HG03095 (cell line): ENCODE measurements at regions not wholly inside any gene's neighbourhood (a gene's known extent, or its start where the extent isn't known, plus 50 kb on each side); places are given as distances from the start of the nearest gene placed in this dataset.
"Not testable (repeated sequence)": the region's sequence is repeated elsewhere in the genome, so short reads cannot be mapped to it uniquely, and the experiment has no call there.

Experiments
- ATAC-seq: cut with Tn5 transposase; IDR thresholded peaks from one replicate; pipeline ENCODE4 v1.9.1; 2021; ENCODE audit warnings: moderate library complexity; ENCODE audit not compliant: unreplicated experiment

DNA sequence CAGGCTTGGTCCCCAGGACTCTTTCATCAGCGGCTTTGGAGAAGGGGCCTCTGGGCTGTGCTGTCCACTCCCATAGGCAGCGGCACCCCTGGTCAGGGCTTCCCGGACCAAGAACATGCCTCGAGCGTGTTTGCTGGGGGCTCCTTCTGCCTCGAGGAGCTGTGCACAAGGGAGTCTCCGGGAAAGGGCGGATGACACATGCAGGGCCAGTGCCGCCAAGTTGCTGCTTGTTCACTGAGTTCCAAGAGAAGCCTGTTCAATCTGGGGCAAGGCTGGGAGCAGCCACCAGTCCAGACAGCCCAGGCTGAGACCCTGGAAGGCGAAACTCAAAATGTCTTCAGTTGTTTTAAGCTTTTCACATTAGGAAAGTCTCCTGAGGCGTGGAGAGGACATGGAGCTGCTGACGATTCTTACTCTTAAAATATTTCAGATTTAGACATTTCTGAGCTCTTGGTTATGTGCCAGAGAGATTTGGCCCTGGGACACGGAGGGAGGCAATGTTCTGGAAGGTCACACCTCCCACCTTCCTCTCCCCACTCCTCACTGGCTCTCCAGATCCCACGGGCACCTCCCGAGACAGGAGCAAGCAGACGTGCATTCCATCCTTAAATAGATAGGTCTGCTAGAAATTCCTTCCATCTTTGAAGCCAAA is 84.5 kb upstream of the ZNF469 start:
- no peak for ATAC-seq

DNA sequence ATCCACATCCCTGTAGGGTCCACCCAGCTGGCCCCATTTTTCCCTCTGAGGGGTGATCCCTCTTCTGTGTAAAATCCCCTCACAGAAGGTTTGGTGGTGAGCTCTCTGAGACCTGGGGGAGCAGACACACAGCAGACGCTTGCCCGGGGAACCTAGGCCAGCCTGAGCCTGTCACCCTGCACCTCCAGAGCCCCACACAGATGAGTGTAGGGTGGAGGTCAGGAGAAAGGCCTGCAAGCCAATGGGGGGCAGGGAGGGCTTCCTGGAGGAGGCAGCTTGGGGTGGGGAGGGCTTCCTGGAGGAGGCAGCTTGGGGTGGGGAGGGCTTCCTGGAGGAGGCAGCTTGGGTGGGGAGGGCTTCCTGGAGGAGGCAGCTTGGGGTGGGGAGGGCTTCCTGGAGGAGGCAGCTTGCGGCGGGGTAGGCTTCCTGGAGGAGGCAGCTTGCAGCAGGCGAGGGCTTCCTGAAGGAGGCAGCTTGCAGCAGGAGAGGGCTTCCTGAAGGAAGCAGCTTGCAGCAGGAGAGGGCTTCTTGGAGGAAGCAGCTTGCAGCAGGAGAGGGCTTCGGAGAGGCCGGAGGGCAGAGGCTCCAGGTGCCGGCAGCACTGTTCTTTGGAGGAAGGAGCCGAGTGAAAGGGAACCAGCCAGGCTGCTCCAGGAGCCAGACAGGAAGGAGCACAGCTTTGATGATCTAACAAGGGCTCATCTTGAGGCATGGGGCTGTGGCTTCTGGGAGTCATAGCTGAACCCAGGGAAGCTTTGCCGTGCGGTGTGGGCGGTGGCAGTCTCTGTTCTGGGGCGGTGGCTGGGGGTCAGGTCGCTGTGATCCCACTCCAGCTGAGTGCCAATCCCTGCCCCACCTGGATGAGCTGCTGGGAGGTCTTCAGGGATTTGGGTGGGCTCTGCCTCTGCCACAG is 83.7 kb upstream of the ZNF469 start:
- ATAC-seq = no peak

DNA sequence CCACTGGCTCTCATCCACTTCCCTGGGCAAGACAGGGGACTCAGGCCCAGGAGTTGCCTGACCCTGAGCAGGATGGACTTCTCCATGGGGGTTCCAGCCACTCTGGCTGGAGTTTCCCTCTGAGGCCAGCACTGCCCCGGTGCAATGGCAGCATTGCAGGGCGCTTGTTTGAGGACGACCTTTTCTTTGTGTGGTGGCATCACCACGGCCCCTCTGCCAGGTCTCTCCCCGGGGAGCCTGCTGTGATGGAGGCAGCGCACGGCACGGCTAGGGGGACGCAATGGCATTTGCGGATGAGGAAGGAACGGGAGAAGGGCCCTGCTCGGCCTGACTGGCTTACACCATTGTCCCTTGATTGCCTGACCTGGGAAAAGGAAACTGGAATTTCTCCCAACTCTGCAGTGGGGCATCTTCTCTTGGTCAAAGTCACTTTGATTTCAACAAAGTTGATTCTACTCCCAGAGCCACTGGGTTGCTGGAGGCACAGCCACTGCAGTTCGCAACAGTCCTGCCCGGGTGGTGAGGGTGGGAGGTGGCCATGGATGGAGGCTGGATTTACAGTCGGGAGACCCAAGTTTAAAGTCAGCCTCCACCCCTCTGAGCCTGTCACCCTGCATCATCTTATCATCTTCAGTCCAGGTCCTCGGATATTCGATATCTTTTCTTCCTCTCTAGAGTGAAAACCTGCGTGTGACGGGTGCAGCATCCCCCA is 82.9 kb upstream of the ZNF469 start:
- no peak for ATAC-seq

DNA sequence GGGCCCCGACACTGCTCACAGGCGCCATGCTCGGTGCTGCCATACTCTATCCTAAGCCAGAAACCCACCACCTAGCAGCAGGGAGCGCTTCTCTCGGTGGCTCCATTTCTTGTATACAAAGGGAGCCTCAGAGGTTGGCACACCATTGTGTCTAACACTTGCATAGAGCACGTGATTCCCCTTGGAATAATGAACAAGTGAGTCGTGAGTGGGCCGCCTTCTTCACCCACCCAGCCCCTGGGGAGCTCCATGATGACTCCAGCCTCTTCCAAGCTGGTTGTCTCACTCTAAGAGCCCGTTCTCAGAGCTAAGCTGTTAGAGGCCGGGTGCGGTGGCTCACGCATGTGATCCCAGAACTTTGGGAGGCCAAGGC is 82.3 kb upstream of the ZNF469 start:
- ATAC-seq = no peak

DNA sequence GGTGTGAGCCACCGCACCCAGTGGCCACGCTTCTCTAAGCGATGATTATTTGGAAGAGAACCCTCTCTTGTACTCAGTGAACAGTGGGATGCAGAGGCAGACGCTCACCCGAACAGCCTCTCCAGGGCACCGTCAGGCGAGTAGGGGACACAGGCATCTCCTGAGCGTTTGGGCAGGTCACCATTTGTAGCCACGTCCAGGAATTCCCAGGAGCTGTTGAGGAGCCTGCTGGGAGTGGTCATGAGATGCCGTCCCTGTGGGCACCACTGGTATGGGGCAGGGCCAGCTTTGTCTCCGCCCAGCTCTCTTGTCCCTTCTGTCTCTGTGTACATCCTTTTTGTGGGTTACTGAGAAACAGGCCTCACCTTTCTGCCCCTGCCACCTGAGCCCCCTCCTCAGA is 81.3 kb upstream of the ZNF469 start:
- ATAC-seq = no peak

DNA sequence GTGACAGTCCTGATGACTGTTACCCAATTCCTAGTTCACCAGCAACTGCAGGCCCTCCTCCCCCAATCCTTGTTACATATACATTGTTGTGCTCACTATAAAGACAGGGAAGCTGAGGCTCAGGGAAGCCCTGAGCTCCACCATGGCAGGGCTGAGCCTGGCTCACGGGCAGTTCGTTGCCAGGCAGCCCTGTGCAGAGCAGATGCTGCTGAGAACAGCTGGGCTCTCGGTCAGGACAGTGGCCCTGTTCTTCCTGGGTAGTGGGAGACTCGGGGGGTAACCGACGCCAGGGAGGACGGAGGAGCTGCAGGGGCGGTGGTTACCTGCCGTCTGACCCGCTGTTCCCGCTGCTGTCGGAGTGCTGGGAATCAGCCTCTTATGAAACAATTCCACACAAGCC is 80.9 kb upstream of the ZNF469 start:
- no peak for ATAC-seq

DNA sequence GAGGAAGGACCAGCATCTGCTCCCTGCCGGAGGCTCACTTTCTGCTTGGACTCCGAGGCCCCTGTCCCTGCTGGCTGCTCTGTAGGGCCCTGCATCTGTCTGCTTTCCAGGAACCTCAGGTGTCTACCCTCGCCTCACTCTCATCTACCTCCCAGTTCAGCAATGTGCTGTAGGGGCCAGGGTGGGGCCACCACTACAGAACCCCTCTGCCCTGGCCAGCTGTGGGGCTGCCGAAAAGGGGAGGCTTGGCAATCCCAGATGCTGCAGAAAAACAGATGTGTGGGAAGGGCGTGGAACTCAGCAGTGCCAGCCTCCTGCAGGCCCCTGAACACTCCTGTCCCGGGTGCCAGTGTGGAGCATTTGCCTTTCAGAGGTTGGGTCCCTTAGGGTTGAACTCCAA is 80.1 kb upstream of the ZNF469 start:
- no peak for ATAC-seq

DNA sequence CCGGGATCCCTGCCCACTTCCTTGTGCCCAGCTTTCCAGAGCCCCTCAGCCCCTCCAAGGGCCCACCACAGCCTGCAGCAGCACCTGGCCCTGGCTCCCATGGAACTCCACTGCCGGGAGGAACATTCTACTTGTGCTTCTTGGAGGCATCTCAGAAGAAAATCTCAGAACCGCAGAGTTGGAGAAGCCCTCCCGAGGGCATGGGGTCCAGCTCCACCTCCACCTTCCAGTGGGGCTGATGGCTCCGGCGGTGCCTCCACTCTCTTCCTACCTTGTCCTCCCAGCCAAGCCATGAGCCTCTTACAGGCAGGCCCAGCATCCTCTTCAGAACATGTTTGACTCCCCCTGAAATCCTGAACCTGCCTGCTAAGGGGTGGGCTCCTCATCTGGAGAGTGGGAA is 79.4 kb upstream of the ZNF469 start:
- no peak for ATAC-seq

DNA sequence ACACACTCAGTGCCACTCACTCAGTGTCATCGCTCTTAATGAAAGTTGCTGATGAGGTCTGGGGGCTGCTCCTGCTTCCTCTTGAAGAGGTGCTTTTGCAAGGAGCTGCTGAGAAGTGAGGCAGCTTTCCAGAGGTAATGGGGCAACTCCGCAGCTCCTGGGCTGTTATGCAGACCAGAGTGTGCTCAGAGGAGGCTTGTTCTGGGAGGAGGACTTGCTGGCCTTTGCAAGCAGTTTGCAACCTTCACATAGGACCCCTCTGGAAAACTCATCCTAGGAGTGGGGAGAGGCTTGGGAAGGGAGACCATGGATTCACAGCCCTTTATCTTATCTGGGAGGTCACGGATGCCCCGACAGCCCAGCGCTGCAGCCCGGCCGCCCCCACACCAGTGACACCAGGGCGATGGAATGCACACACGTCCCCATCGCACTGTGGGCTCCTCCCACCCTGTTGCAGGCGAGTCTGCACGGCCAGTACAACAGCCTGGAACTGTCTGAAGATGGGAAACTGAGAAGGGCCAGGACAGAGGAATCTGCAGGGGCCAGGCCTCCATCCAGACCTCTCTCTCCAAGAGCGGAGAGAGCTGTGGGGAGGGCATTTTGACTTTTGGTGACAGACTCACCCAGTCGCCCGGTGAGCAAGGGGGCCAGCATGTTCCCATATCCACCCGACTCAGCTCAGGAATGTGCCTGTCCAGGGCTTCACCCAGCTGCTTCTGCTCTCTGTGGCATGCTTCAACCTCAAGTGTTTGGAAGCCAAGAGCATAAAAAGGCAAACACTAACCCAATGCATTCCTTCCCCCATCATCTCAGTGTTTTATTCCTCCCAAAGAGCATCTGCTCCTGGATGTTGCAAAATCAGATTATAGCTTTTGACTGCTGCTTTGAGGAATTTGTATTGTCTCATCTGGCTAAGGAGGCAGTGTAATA is 78.6 kb upstream of the ZNF469 start:
- ATAC-seq = no peak

DNA sequence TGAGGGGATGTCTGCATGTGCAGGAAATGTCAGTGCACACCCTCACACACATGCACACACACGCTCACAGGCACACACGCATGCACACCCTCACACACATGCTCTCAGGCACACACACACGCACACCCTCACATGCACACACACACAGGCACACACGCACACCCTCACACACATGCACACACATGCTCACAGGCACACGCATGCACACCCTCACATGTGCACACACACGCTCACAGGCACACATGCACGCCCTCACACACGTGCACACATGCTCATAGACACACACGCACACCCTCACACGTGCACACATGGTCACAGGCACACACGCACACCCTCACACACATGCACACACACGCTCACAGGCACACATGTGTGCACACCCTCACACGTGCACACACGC is 77.6 kb upstream of the ZNF469 start:
- ATAC-seq = no peak

DNA sequence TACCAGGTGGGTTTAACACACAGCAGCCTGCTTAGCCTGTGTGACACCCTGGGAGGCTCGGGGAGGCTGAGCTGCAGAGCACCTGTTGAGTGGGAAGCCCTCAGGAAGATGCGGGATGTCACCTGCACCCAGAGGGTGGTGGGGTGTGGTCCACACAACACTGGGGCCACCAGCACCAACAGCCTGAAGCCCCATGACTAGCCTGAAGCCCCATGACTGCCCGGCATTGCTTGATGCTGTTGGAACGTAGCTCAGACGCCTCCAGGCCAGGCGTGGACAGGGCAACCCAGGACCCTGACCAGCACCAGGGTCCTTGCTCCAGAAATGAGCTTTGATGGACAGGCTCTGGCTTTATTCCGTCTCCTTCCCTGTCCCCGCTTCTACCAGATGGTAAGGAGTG is 76.3 kb upstream of the ZNF469 start:
- no peak for ATAC-seq

DNA sequence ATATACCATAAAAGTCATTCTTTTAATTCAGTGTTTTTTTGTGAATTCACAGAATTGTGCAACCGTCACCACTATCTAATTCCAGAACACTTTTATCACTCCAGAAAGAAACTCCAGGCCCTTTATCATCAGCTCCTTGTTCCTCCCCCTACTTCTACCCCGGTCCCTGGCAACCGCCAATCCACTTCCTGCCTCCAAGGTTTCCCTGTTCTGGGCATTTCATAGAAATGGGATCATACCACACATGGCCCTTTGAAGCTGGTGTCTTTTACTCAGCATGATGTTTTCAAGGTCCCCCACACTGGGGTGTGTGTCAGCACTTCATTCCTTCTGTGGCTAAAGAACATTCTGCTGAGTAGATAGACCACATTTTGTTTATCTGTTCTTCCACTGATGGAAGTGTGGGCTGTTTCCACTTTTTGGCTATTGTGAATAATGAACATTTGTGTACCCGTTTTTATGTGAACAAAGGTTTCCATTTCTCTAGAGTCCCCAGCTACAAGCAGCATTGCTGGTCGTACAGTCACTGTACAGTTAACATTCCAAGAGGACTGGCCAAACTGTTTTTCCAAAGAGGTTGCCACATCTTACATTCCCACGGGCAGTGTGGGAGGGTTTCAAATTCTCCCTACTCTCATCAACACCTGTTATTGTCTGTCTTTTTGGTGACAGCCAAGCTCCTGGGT is 75.8 kb upstream of the ZNF469 start:
- no peak for ATAC-seq

DNA sequence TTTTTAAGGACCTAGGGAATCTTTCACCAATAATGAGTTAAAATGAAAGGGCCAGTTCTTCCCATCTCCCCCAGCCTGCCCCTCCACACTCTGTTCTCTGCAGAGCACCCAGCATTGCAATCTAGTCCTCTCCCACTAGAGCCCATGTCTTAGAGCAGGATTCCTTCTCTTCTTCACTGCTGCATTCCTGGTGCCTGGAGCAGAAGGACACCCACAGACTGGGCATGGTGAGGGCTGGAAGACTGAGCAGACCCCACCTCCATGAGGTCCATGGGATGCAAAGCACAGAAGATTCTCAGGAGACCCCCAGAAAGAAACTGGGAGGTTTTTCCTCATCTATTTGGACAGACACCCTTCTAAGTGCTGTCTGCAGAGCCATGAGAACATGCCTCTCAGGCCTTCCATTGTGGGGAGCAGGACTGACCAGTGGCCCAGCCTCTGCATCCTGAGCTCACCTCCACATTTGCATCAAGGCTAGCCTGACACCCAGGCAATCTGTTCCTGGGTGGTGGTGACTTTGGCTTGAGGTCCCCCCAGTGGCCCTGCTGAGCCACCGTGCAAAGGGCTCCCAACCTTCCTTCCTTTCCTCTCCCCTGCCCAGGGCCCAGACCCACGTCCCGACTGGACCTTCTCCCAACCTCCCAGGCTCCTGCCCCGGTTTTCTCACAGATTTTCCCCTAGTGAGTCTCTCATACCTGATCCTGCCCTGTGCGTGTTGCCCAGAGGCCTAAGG is 74.2 kb upstream of the ZNF469 start:
- no peak for ATAC-seq

DNA sequence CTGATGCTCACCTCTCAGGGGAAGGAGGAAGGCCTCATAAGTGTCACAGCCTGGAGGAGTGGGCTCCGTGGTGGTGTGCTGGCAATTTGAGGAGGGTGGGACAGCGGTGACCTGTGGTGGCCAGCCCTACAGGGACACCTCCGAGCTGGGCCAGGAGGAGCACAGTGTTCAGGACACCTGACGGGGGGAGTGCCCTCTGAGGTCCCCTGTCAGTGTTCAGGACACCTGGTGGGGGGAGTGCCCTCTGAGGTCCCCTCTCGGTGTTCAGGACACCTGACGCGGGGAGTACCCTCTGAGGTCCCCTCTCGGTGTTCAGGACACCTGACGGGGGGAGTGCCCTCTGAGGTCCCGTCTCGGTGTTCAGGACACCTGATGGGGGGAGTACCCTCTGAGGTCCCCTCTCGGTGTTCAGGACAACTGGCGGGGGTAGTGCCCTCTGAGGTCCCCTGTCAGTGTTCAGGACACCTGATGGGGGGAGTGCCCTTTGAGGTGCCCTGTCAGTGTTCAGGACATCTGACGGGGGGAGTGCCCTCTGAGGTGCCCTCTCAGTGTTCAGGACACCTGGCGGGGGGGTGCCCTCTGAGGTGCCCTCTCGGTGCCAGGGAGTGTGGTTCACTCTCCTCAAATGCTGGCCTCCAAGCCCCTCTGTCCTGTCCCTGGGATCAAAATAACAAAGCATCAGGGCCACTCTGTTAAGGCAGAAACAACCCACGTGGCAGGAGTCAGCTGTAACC is 73.4 kb upstream of the ZNF469 start:
- no peak for ATAC-seq

DNA sequence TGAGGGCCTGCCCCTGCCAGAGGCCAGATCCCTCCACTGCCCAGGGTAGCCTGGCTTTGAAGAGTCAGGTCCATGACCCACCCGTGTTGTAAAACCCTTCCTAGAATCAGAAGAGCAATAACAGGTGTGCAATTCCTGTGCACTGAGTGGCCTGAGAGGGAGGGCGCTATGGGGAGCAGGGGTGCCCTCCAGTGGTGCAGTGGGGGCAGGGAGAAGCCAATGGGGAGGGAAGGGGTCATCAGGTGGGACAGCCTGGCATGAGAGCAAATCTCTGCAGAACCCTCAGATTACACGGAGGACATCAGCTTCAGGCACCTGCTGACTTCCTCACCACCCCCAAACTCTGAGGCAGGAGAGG is 72.9 kb upstream of the ZNF469 start:
- ATAC-seq = no peak

DNA sequence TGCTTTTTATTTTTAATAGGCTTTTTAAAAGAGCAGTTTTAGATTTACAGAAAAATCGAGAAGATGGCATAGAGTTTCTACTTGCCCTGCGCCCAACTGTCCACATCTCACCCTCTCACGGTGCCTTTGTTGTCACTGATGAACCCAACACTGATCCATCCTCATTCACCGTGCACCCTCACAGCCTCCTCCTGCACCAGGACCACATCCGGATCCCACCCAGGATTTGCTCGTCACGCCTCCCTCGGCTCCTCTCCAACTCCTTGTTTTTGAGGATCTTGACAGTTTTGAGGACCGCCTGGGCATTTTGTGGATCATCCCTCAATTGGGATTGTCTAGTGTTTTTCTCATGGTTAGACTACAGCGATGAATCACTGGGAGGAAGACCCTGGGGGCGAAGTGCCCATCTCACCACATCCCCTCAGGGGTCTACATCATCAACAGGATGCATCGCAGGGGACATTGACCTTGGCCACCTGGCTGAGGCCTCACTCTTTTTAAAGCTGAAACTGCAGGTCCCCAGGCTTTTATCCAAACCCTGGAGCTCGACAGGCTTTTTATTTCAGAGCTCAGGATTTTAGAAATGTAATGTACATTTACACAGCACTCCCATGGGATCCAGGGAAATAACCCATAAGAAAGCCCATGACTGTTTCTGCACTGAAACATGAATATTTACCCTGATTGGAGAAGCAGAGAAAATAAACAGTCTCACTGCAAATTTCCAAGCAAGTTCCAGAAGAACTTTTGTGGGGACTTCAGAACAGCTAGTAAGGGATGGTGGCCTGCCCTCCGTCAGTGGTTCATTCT is 71.8 kb upstream of the ZNF469 start:
- ATAC-seq = no peak

DNA sequence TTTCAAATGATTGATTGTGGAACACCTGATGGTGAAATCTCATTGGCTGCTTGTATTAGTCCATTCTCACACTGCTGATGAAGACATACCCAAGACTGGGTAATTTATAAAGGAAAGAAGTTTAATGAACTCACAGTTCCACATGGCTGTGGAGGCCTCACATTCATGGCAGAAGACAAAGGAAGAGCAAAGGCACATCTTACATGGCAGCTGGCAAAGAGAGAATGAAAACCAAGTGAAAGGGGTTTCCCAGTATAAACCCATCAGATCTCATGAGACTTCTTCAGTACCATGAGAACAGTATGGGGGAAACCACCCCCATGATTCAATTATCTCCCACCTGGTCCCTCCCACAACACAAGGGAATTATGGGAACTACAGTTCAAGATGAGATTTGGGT is 70.9 kb upstream of the ZNF469 start:
- ATAC-seq = not testable (repeated sequence)

DNA sequence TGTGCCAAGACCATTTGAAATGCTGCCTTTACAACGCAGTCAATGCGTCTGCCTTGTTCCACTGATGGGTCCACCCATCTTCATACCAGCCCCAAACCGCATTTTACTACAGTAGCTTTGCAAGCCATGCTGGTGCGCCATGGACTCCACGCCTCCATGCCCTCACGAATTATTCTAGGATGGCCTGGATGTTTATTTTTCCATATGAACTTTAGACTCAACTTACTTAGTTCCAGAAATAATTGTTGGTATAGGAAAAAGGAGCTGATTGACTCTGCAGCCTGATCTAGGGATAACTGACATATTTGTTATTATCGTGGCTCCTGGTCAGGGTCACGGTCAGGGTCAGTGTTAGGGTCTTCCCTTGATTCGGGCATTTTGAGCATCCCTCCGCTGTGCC is 70.0 kb upstream of the ZNF469 start:
- no peak for ATAC-seq
